H1 (cell line): ENCODE measurements at regions not wholly inside any gene's neighbourhood (a gene's known extent, or its start where the extent isn't known, plus 50 kb on each side); places are given as distances from the start of the nearest gene placed in this dataset.

ENCODE experiments used
- HDAC2 ChIP-seq, 2 experiments: fragments of 300-600 bp in 1 of 2; sonication (generic) in 1 of 2; IDR thresholded peaks; 2 replicates each; pipeline ENCODE4 v1.6.1; 2011 to 2012; ENCODE audit warnings: low read depth in 2 of 2, low read length in 2 of 2, mild to moderate bottlenecking in 2 of 2, moderate library complexity in 2 of 2, borderline replicate concordance in 1 of 2, inconsistent platforms in 1 of 2
- KDM1A ChIP-seq: fragments of 200-600, 300-600 bp; sonication (generic); IDR thresholded peaks from 2 replicates; pipeline ENCODE4 v1.7.1; 2016; ENCODE audit warnings: mild to moderate bottlenecking, low read length, borderline replicate concordance
- KDM4A ChIP-seq: IDR thresholded peaks from one replicate; pipeline ENCODE4 v1.7.1; 2012; ENCODE audit warnings: low read depth, mild to moderate bottlenecking, moderate library complexity, low read length, inconsistent platforms; ENCODE audit not compliant: severe bottlenecking
- KDM5A ChIP-seq: fragments of 200-600 bp; IDR thresholded peaks from 2 replicates; pipeline ENCODE4 v1.7.1; 2012; ENCODE audit warnings: mild to moderate bottlenecking, low read length, inconsistent platforms, mixed read lengths
- POLR2AphosphoS5 ChIP-seq: IDR thresholded peaks from 2 replicates; pipeline ENCODE4 v1.6.1; 2011; ENCODE audit warnings: low read depth, low read length
- RNF2 ChIP-seq: fragments of 200-900, 300-1000 bp; sonication (generic); IDR thresholded peaks from 2 replicates; pipeline ENCODE4 v1.7.1; 2016; ENCODE audit warnings: borderline replicate concordance, low read depth, mild to moderate bottlenecking, antibody characterized with exemption, low read length; ENCODE audit not compliant: poor library complexity, severe bottlenecking; ENCODE audit errors: missing control alignments
- SAP30 ChIP-seq: fragments of 300-600 bp; sonication (generic); IDR thresholded peaks from 2 replicates; pipeline ENCODE4 v1.7.1; 2012; ENCODE audit warnings: low read length, moderate library complexity, mild to moderate bottlenecking, inconsistent platforms; ENCODE audit not compliant: insufficient read depth, insufficient replicate concordance
- TF ChIP-seq, protein P1 (sequence below): fragments of 300-600 bp; sonication (generic); IDR thresholded peaks from 2 replicates; pipeline ENCODE4 v1.7.1; 2012; ENCODE audit warnings: low read length, moderate library complexity, mild to moderate bottlenecking, inconsistent platforms; ENCODE audit not compliant: insufficient replicate concordance

DNA sequence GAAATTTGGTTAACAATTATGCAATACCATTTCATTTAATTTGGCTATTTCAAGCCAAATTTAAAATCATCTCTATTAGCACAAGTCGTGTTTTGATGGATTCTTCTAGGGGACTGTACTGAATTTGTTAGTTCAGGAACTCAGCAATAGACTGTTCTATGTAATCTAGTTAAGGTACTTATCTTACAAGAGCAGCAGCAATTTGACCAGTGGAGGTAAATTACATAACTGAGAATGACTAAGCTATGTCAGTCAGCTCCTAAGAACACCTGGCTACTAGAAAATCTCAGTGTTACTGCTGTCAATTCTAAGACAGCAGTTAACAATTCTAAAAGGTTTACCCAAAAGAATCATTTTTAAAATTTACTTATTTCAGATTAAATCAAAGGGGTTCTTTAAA lies 513.9 kb upstream of the ZWINT start (continued):
- TF ChIP-seq, protein P1, sequence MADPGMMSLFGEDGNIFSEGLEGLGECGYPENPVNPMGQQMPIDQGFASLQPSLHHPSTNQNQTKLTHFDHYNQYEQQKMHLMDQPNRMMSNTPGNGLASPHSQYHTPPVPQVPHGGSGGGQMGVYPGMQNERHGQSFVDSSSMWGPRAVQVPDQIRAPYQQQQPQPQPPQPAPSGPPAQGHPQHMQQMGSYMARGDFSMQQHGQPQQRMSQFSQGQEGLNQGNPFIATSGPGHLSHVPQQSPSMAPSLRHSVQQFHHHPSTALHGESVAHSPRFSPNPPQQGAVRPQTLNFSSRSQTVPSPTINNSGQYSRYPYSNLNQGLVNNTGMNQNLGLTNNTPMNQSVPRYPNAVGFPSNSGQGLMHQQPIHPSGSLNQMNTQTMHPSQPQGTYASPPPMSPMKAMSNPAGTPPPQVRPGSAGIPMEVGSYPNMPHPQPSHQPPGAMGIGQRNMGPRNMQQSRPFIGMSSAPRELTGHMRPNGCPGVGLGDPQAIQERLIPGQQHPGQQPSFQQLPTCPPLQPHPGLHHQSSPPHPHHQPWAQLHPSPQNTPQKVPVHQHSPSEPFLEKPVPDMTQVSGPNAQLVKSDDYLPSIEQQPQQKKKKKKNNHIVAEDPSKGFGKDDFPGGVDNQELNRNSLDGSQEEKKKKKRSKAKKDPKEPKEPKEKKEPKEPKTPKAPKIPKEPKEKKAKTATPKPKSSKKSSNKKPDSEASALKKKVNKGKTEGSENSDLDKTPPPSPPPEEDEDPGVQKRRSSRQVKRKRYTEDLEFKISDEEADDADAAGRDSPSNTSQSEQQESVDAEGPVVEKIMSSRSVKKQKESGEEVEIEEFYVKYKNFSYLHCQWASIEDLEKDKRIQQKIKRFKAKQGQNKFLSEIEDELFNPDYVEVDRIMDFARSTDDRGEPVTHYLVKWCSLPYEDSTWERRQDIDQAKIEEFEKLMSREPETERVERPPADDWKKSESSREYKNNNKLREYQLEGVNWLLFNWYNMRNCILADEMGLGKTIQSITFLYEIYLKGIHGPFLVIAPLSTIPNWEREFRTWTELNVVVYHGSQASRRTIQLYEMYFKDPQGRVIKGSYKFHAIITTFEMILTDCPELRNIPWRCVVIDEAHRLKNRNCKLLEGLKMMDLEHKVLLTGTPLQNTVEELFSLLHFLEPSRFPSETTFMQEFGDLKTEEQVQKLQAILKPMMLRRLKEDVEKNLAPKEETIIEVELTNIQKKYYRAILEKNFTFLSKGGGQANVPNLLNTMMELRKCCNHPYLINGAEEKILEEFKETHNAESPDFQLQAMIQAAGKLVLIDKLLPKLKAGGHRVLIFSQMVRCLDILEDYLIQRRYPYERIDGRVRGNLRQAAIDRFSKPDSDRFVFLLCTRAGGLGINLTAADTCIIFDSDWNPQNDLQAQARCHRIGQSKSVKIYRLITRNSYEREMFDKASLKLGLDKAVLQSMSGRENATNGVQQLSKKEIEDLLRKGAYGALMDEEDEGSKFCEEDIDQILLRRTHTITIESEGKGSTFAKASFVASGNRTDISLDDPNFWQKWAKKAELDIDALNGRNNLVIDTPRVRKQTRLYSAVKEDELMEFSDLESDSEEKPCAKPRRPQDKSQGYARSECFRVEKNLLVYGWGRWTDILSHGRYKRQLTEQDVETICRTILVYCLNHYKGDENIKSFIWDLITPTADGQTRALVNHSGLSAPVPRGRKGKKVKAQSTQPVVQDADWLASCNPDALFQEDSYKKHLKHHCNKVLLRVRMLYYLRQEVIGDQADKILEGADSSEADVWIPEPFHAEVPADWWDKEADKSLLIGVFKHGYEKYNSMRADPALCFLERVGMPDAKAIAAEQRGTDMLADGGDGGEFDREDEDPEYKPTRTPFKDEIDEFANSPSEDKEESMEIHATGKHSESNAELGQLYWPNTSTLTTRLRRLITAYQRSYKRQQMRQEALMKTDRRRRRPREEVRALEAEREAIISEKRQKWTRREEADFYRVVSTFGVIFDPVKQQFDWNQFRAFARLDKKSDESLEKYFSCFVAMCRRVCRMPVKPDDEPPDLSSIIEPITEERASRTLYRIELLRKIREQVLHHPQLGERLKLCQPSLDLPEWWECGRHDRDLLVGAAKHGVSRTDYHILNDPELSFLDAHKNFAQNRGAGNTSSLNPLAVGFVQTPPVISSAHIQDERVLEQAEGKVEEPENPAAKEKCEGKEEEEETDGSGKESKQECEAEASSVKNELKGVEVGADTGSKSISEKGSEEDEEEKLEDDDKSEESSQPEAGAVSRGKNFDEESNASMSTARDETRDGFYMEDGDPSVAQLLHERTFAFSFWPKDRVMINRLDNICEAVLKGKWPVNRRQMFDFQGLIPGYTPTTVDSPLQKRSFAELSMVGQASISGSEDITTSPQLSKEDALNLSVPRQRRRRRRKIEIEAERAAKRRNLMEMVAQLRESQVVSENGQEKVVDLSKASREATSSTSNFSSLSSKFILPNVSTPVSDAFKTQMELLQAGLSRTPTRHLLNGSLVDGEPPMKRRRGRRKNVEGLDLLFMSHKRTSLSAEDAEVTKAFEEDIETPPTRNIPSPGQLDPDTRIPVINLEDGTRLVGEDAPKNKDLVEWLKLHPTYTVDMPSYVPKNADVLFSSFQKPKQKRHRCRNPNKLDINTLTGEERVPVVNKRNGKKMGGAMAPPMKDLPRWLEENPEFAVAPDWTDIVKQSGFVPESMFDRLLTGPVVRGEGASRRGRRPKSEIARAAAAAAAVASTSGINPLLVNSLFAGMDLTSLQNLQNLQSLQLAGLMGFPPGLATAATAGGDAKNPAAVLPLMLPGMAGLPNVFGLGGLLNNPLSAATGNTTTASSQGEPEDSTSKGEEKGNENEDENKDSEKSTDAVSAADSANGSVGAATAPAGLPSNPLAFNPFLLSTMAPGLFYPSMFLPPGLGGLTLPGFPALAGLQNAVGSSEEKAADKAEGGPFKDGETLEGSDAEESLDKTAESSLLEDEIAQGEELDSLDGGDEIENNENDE, result no peak
- no peak for TF ChIP-seq KDM4A
- TF ChIP-seq KDM5A, result no peak
- no peak for TF ChIP-seq POLR2AphosphoS5
- no peak for TF ChIP-seq RNF2
- no peak for TF ChIP-seq HDAC2 (IDR thresholded peaks at IDR 0.05; ENCODE audit: borderline replicate concordance in 1 of 2, low read depth in 2 of 2, low read length in 2 of 2)
- TF ChIP-seq KDM1A, result no peak
- TF ChIP-seq SAP30, result no peak
